A549 (cell line): ENCODE measurements at regions not wholly inside any gene's neighbourhood (a gene's known extent, or its start where the extent isn't known, plus 50 kb on each side); places are given as distances from the start of the nearest gene placed in this dataset.

ENCODE experiments used
- CBX2 ChIP-seq: fragments of 200-600 bp; sonication (generic); IDR thresholded peaks from 2 replicates; pipeline ENCODE4 v1.6.1; 2016; ENCODE audit warnings: low read depth, mild to moderate bottlenecking, borderline replicate concordance
- CHD2 ChIP-seq: fragments of 150-350 bp; IDR thresholded peaks from 2 replicates; pipeline ENCODE4 v1.6.1; 2014; ENCODE audit warnings: low read length; ENCODE audit not compliant: partially characterized antibody
- HDAC2 ChIP-seq: fragments of 200-600 bp; sonication (generic); IDR thresholded peaks from 2 replicates; pipeline ENCODE4 v1.6.1; 2016
- JUN ChIP-seq, 2 experiments: fragments of >200 bp; sonication (Bioruptor Twin); formaldehyde crosslinking; IDR thresholded peaks; 2 replicates in 1 of 2; 3 replicates in 1 of 2; pipeline ENCODE4 v1.6.1; 2016 to 2017
- JUNB ChIP-seq: fragments of >200 bp; sonication (Bioruptor Twin); formaldehyde crosslinking; IDR thresholded peaks from 2 replicates; pipeline ENCODE4 v1.6.1; 2016
- MAZ ChIP-seq: fragments of 150-350 bp; IDR thresholded peaks from 2 replicates; pipeline ENCODE4 v1.6.1; 2014; ENCODE audit warnings: antibody characterized with exemption, low read depth, low read length, borderline replicate concordance
- MYC ChIP-seq: IDR thresholded peaks from 2 replicates; pipeline ENCODE4 v1.6.1; 2012; ENCODE audit warnings: mild to moderate bottlenecking, inconsistent platforms, low read length, improper control_type of control experiment, borderline replicate concordance
- POLR2A ChIP-seq: IDR thresholded peaks from 2 replicates; pipeline ENCODE4 v1.6.1; 2012; ENCODE audit warnings: mild to moderate bottlenecking, low read length
- POLR2AphosphoS2 ChIP-seq: conservative IDR thresholded peaks from 2 replicates; pipeline ENCODE4 v1.6.1; 2012; ENCODE audit warnings: low read length, improper control_type of control experiment, inconsistent platforms
- TFCP2L1 ChIP-seq: fragments of 250-450 bp; sonication (Bioruptor Pico); IDR thresholded peaks from 2 replicates; pipeline ENCODE4 v1.5.0; 2021; ENCODE audit warnings: mild to moderate bottlenecking
- TF ChIP-seq, protein P1 (sequence below): IDR thresholded peaks from 2 replicates; pipeline ENCODE4 v1.6.1; 2012
- TF ChIP-seq, protein P2 (sequence below): IDR thresholded peaks from 2 replicates; pipeline ENCODE4 v1.6.1; 2012
- TF ChIP-seq, protein P3 (sequence below): fragments of >200 bp; sonication (Bioruptor Twin); formaldehyde crosslinking; IDR thresholded peaks from 3 replicates; pipeline ENCODE4 v1.5.1; 2016
- TF ChIP-seq, protein P4 (sequence below): fragments of 450-650 bp; IDR thresholded peaks from 2 replicates; pipeline ENCODE4 v1.6.1; 2014; ENCODE audit warnings: antibody characterized with exemption

DNA sequence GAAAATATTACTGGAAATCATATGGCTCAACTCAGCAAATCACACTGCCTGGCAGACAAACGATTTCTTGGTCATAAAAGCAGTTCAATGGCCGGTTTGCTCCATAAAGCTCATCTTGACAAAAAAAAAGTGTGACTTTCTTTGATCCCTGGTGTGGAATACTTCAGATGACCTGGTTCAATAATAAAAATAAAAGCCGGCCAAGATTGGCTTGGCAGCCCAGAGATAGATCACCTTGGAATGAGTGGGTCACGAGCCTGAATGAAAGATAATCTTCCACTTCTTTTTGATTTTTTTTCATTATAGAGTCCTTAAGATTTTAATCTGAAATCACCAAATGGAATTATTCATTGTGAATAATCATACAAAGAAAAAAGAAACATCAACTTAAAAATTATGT is 445.3 kb upstream of the CITED2 start:
- TF ChIP-seq, protein P1, sequence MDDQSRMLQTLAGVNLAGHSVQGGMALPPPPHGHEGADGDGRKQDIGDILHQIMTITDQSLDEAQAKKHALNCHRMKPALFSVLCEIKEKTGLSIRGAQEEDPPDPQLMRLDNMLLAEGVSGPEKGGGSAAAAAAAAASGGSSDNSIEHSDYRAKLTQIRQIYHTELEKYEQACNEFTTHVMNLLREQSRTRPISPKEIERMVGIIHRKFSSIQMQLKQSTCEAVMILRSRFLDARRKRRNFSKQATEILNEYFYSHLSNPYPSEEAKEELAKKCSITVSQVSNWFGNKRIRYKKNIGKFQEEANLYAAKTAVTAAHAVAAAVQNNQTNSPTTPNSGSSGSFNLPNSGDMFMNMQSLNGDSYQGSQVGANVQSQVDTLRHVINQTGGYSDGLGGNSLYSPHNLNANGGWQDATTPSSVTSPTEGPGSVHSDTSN: no peak
- TF ChIP-seq, protein P2, sequence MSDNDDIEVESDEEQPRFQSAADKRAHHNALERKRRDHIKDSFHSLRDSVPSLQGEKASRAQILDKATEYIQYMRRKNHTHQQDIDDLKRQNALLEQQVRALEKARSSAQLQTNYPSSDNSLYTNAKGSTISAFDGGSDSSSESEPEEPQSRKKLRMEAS: no peak
- TF ChIP-seq, protein P3, sequence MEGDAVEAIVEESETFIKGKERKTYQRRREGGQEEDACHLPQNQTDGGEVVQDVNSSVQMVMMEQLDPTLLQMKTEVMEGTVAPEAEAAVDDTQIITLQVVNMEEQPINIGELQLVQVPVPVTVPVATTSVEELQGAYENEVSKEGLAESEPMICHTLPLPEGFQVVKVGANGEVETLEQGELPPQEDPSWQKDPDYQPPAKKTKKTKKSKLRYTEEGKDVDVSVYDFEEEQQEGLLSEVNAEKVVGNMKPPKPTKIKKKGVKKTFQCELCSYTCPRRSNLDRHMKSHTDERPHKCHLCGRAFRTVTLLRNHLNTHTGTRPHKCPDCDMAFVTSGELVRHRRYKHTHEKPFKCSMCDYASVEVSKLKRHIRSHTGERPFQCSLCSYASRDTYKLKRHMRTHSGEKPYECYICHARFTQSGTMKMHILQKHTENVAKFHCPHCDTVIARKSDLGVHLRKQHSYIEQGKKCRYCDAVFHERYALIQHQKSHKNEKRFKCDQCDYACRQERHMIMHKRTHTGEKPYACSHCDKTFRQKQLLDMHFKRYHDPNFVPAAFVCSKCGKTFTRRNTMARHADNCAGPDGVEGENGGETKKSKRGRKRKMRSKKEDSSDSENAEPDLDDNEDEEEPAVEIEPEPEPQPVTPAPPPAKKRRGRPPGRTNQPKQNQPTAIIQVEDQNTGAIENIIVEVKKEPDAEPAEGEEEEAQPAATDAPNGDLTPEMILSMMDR: no peak
- no peak for TF ChIP-seq POLR2AphosphoS2
- TF ChIP-seq, protein P4, sequence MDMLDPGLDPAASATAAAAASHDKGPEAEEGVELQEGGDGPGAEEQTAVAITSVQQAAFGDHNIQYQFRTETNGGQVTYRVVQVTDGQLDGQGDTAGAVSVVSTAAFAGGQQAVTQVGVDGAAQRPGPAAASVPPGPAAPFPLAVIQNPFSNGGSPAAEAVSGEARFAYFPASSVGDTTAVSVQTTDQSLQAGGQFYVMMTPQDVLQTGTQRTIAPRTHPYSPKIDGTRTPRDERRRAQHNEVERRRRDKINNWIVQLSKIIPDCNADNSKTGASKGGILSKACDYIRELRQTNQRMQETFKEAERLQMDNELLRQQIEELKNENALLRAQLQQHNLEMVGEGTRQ: no peak
- TF ChIP-seq MAZ: no peak
- no peak for TF ChIP-seq HDAC2
- TF ChIP-seq TFCP2L1 (CRISPR knock-in tag): no peak
- no peak for TF ChIP-seq JUN (IDR thresholded peaks at IDR 0.05)
- TF ChIP-seq CHD2: no peak
- TF ChIP-seq JUNB: no peak
- TF ChIP-seq MYC: no peak
- TF ChIP-seq CBX2: no peak
- TF ChIP-seq POLR2A: no peak
